ENCODE measurements at regions not wholly inside any gene's neighbourhood (a gene's known extent, or its start where the extent isn't known, plus 50 kb on each side); places are given as distances from the start of the nearest gene placed in this dataset.
"Not testable (repeated sequence)": the region's sequence is repeated elsewhere in the genome, so short reads cannot be mapped to it uniquely, and the experiment has no call there.

- Histone ChIP-seq H3K4me1 (ENCODE audit: control insufficient read depth in 2 of 2, insufficient read depth in 2 of 2, low read length in 2 of 2) (no peaks in the 10 kb centered on the region), H3K4me3 (ENCODE audit: low read length in 2 of 2) (no peak overlapping the region), H3K27ac (ENCODE audit: low read depth in 1 of 2, low read length in 1 of 2) (no peak overlapping the region), H3K27me3 (ENCODE audit: control insufficient read depth in 2 of 2, insufficient read depth in 1 of 2, low read length in 1 of 2) (no peaks in the 10 kb centered on the region), H3K9me3 (ENCODE audit: control insufficient read depth in 2 of 2, insufficient read depth in 1 of 2, low read length in 1 of 2) (peaks cover 0 to 4% of the 10 kb centered on the region in 2 donors), H3K36me3 (ENCODE audit: control insufficient read depth in 2 of 2, insufficient read depth in 2 of 2, low read length in 1 of 2) (no peaks in the 10 kb centered on the region)
- WGBS: 93% methylated on average over 8 of the region's 8 CpGs
- DNase-seq (ENCODE audit: low read depth in 6 of 9, low spot score in 9 of 9): no peak
Measured at GRCh38 chr6:8619853-8620252, 184.5 kb upstream of the SLC35B3 start.

GRCh38 chr6:8619408-8619807 is 184.1 kb upstream of the SLC35B3 start:
- H3K36me3 ChIP-seq (ENCODE audit: control insufficient read depth in 2 of 2, insufficient read depth in 2 of 2, low read length in 1 of 2); DNase-seq (ENCODE audit: low read depth in 6 of 9, low spot score in 9 of 9); H3K4me1 ChIP-seq (ENCODE audit: control insufficient read depth in 2 of 2, insufficient read depth in 2 of 2, low read length in 2 of 2); H3K4me3 ChIP-seq (ENCODE audit: low read length in 2 of 2); H3K9me3 ChIP-seq (ENCODE audit: control insufficient read depth in 2 of 2, insufficient read depth in 1 of 2, low read length in 1 of 2); H3K27ac ChIP-seq (ENCODE audit: low read depth in 1 of 2, low read length in 1 of 2); H3K27me3 ChIP-seq (ENCODE audit: control insufficient read depth in 2 of 2, insufficient read depth in 1 of 2, low read length in 1 of 2): not testable (repeated sequence)
- WGBS: 87% methylated on average over 5 of the region's 5 CpGs

GRCh38 chr6:8608737-8609136 is 173.4 kb upstream of the SLC35B3 start:
- no peak overlapping the region for H3K4me3 ChIP-seq (ENCODE audit: low read length in 2 of 2)
- H3K27ac ChIP-seq (ENCODE audit: low read depth in 1 of 2, low read length in 1 of 2): no peak overlapping the region
- H3K9me3 ChIP-seq (ENCODE audit: control insufficient read depth in 2 of 2, insufficient read depth in 1 of 2, low read length in 1 of 2): peaks cover 0 to 5% of the 10 kb centered on the region in 2 donors
- no peaks in the 10 kb centered on the region for H3K4me1 ChIP-seq (ENCODE audit: control insufficient read depth in 2 of 2, insufficient read depth in 2 of 2, low read length in 2 of 2)
- 78% methylated on average over 5 of the region's 5 CpGs for WGBS
- no peak for DNase-seq (ENCODE audit: low read depth in 6 of 9, low spot score in 9 of 9)
- no peaks in the 10 kb centered on the region for H3K36me3 ChIP-seq (ENCODE audit: control insufficient read depth in 2 of 2, insufficient read depth in 2 of 2, low read length in 1 of 2)
- no peaks in the 10 kb centered on the region for H3K27me3 ChIP-seq (ENCODE audit: control insufficient read depth in 2 of 2, insufficient read depth in 1 of 2, low read length in 1 of 2)

- H3K4me3 ChIP-seq (ENCODE audit: low read length in 2 of 2): no peak overlapping the region
- no peaks in the 10 kb centered on the region for H3K4me1 ChIP-seq (ENCODE audit: control insufficient read depth in 2 of 2, insufficient read depth in 2 of 2, low read length in 2 of 2)
- no peaks in the 10 kb centered on the region for H3K9me3 ChIP-seq (ENCODE audit: control insufficient read depth in 2 of 2, insufficient read depth in 1 of 2, low read length in 1 of 2)
- H3K27ac ChIP-seq (ENCODE audit: low read depth in 1 of 2, low read length in 1 of 2): no peak overlapping the region
- no peaks in the 10 kb centered on the region for H3K36me3 ChIP-seq (ENCODE audit: control insufficient read depth in 2 of 2, insufficient read depth in 2 of 2, low read length in 1 of 2)
- no peak for DNase-seq (ENCODE audit: low read depth in 6 of 9, low spot score in 9 of 9)
- WGBS: 58% methylated on average over 7 of the region's 7 CpGs
- H3K27me3 ChIP-seq (ENCODE audit: control insufficient read depth in 2 of 2, insufficient read depth in 1 of 2, low read length in 1 of 2): no peaks in the 10 kb centered on the region
Measured at GRCh38 chr6:8589941-8590729, 154.8 kb upstream of the SLC35B3 start.

- Histone ChIP-seq H3K36me3 (ENCODE audit: control insufficient read depth in 2 of 2, insufficient read depth in 2 of 2, low read length in 1 of 2) (no peaks in the 10 kb centered on the region), H3K4me3 (ENCODE audit: low read length in 2 of 2) (no peak overlapping the region), H3K27me3 (ENCODE audit: control insufficient read depth in 2 of 2, insufficient read depth in 1 of 2, low read length in 1 of 2) (no peaks in the 10 kb centered on the region), H3K9me3 (ENCODE audit: control insufficient read depth in 2 of 2, insufficient read depth in 1 of 2, low read length in 1 of 2) (no peaks in the 10 kb centered on the region), H3K4me1 (ENCODE audit: control insufficient read depth in 2 of 2, insufficient read depth in 2 of 2, low read length in 2 of 2) (no peaks in the 10 kb centered on the region), H3K27ac (ENCODE audit: low read depth in 1 of 2, low read length in 1 of 2) (no peak overlapping the region)
- no peak for DNase-seq (ENCODE audit: low read depth in 6 of 9, low spot score in 9 of 9)
- 94% methylated on average over 1 of the region's 1 CpG for WGBS
Measured at GRCh38 chr6:8588176-8588575, 152.8 kb upstream of the SLC35B3 start.

- DNase-seq (ENCODE audit: low read depth in 6 of 9, low spot score in 9 of 9): no peak
- Histone ChIP-seq H3K9me3 (ENCODE audit: control insufficient read depth in 2 of 2, insufficient read depth in 1 of 2, low read length in 1 of 2) (no peaks in the 10 kb centered on the region), H3K4me3 (ENCODE audit: low read length in 2 of 2) (no peak overlapping the region), H3K27ac (ENCODE audit: low read depth in 1 of 2, low read length in 1 of 2) (no peak overlapping the region), H3K4me1 (ENCODE audit: control insufficient read depth in 2 of 2, insufficient read depth in 2 of 2, low read length in 2 of 2) (no peaks in the 10 kb centered on the region), H3K27me3 (ENCODE audit: control insufficient read depth in 2 of 2, insufficient read depth in 1 of 2, low read length in 1 of 2) (no peaks in the 10 kb centered on the region), H3K36me3 (ENCODE audit: control insufficient read depth in 2 of 2, insufficient read depth in 2 of 2, low read length in 1 of 2) (no peaks in the 10 kb centered on the region)
Measured at GRCh38 chr6:8583291-8583690, 147.9 kb upstream of the SLC35B3 start.

- Histone ChIP-seq H3K27me3 (ENCODE audit: control insufficient read depth in 2 of 2, insufficient read depth in 1 of 2, low read length in 1 of 2) (no peaks in the 10 kb centered on the region), H3K9me3 (ENCODE audit: control insufficient read depth in 2 of 2, insufficient read depth in 1 of 2, low read length in 1 of 2) (no peaks in the 10 kb centered on the region), H3K27ac (ENCODE audit: low read depth in 1 of 2, low read length in 1 of 2) (no peak overlapping the region), H3K4me3 (ENCODE audit: low read length in 2 of 2) (no peak overlapping the region), H3K4me1 (ENCODE audit: control insufficient read depth in 2 of 2, insufficient read depth in 2 of 2, low read length in 2 of 2) (no peaks in the 10 kb centered on the region), H3K36me3 (ENCODE audit: control insufficient read depth in 2 of 2, insufficient read depth in 2 of 2, low read length in 1 of 2) (no peaks in the 10 kb centered on the region)
- no peak for DNase-seq (ENCODE audit: low read depth in 6 of 9, low spot score in 9 of 9)
- WGBS: 95% methylated on average over 1 of the region's 1 CpG
Measured at GRCh38 chr6:8579372-8579771, 144.0 kb upstream of the SLC35B3 start.

- no peak for DNase-seq (ENCODE audit: low read depth in 6 of 9, low spot score in 9 of 9)
- 16% methylated on average over 1 of the region's 1 CpG for WGBS
- H3K4me3 ChIP-seq (ENCODE audit: low read length in 2 of 2): no peak overlapping the region
Measured at GRCh38 chr6:8578006-8578405, 142.7 kb upstream of the SLC35B3 start.

GRCh38 chr6:8574749-8575468 is 139.6 kb upstream of the SLC35B3 start:
- H3K27ac ChIP-seq (ENCODE audit: low read depth in 1 of 2, low read length in 1 of 2): no peak overlapping the region
- H3K27me3 ChIP-seq (ENCODE audit: control insufficient read depth in 2 of 2, insufficient read depth in 1 of 2, low read length in 1 of 2): no peaks in the 10 kb centered on the region
- H3K36me3 ChIP-seq (ENCODE audit: control insufficient read depth in 2 of 2, insufficient read depth in 2 of 2, low read length in 1 of 2): no peaks in the 10 kb centered on the region
- DNase-seq (ENCODE audit: low read depth in 6 of 9, low spot score in 9 of 9): no peak
- H3K4me1 ChIP-seq (ENCODE audit: control insufficient read depth in 2 of 2, insufficient read depth in 2 of 2, low read length in 2 of 2): no peaks in the 10 kb centered on the region
- H3K9me3 ChIP-seq (ENCODE audit: control insufficient read depth in 2 of 2, insufficient read depth in 1 of 2, low read length in 1 of 2): no peaks in the 10 kb centered on the region
- WGBS: 81% methylated on average over 6 of the region's 6 CpGs
- H3K4me3 ChIP-seq (ENCODE audit: low read length in 2 of 2): no peak overlapping the region

More at GRCh38 chr6:8578006-8578405, 142.7 kb upstream of the SLC35B3 start:
- H3K4me1 ChIP-seq (ENCODE audit: control insufficient read depth in 2 of 2, insufficient read depth in 2 of 2, low read length in 2 of 2): no peaks in the 10 kb centered on the region
- H3K9me3 ChIP-seq (ENCODE audit: control insufficient read depth in 2 of 2, insufficient read depth in 1 of 2, low read length in 1 of 2): no peaks in the 10 kb centered on the region
- no peaks in the 10 kb centered on the region for H3K36me3 ChIP-seq (ENCODE audit: control insufficient read depth in 2 of 2, insufficient read depth in 2 of 2, low read length in 1 of 2)
- H3K27ac ChIP-seq (ENCODE audit: low read depth in 1 of 2, low read length in 1 of 2): no peak overlapping the region
- H3K27me3 ChIP-seq (ENCODE audit: control insufficient read depth in 2 of 2, insufficient read depth in 1 of 2, low read length in 1 of 2): no peaks in the 10 kb centered on the region

Data from thymus (tissue), 11 donors.